Adrenal gland (tissue), 9 donors: ENCODE measurements at regions not wholly inside any gene's neighbourhood (a gene's known extent, or its start where the extent isn't known, plus 50 kb on each side); places are given as distances from the start of the nearest gene placed in this dataset.

Source experiments
- DNase-seq, 7 donors: peaks; one replicate each; pipeline ENCODE4 v3.0.0-alpha.2; 2019 to 2020
- H3K27ac ChIP-seq, 5 donors: fragments of 200-600 bp; sonication (generic) in 4 of 5; 1 replicate in 3 of 5; 2 replicates in 2 of 5; pipeline versions ENCODE4 v1.5.1 to v1.8.0; 2016 to 2020; ENCODE audit warnings: mild to moderate bottlenecking in 1 of 5
- H3K27me3 ChIP-seq: fragments of 200-600 bp; 2 replicates; pipeline ENCODE4 v1.8.0; 2021
- H3K36me3 ChIP-seq, 2 donors: fragments of 200-600 bp; replicated peaks in 1 of 2; 1 replicate in 1 of 2; 2 replicates in 1 of 2; pipeline versions ENCODE4 v1.5.1 to v1.8.0; 2018 to 2022
- H3K4me1 ChIP-seq, 2 donors: fragments of 200-600 bp; replicated peaks in 1 of 2; 1 replicate in 1 of 2; 2 replicates in 1 of 2; pipeline versions ENCODE4 v1.5.1 to v1.8.0; 2018 to 2021
- H3K4me3 ChIP-seq, 4 donors: fragments of 200-600 bp; sonication (generic) in 3 of 4; one replicate each; pipeline ENCODE4 v1.5.1; 2016 to 2018
- H3K9me3 ChIP-seq, 3 donors: fragments of 200-600 bp; sonication (generic) in 1 of 3; replicated peaks in 1 of 3; 1 replicate in 2 of 3; 2 replicates in 1 of 3; pipeline versions ENCODE4 v1.5.1 to v1.8.0; 2016 to 2021
- CTCF ChIP-seq, 6 experiments: fragments of 450-650 bp in 4 of 6; fragments of 200-600 bp in 2 of 6; sonication (generic) in 1 of 6; IDR thresholded peaks; 1 replicate in 5 of 6; 2 replicates in 1 of 6; pipeline versions ENCODE4 v1.5.1 to v1.8.0; 2016 to 2021; ENCODE audit warnings: antibody characterized with exemption in 6 of 6, mild to moderate bottlenecking in 2 of 6, moderate library complexity in 1 of 6
- POLR2A ChIP-seq, 2 donors: fragments of 450-650 bp; IDR thresholded peaks; one replicate each; pipeline ENCODE4 v1.6.1; 2017; ENCODE audit warnings: antibody characterized with exemption in 2 of 2, mild to moderate bottlenecking in 2 of 2, moderate library complexity in 1 of 2
- whole genome bisulfite sequencing, 4 donors: extraction: QIAGEN DNeasy Blood & Tissue Kit in 2 of 4; methylation state at CpG; one replicate each; pipeline versions ENCODE4 v1.1.5 to v1.1.7; 2013 to 2017; 5-methylcytosine and 5-hydroxymethylcytosine counted together
- intact Hi-C, 2 donors: fragments of 100-400 bp; cut with DNase I; formaldehyde crosslinking; loops; one replicate each; pipeline versions ENCODE4 v1.14.1 to v1.15.0; 2022 to 2023
- donor health status: healthy with polysubstance abuse.
- donor health status: Bipolar disorder and iron deficiency.
- donor health status: DM: yes; HTN: yes; CAD: no.
- donor health status: DM: no; HTN: no; CAD: no.
- donor health status: DM: no; HTN: no; CAD: no.

GRCh38 chr6:19738010-19738409, 99.2 kb upstream of the ID4 start:
- 58 to 82% (median 75%) methylated on average over 1 of the region's 1 CpG for WGBS, 4 donors
- TF ChIP-seq CTCF (IDR thresholded peaks at IDR 0.05) (no peak), POLR2A (IDR thresholded peaks at IDR 0.05) (no peak)
- Histone ChIP-seq H3K27me3 (no peaks in the 10 kb centered on the region), H3K36me3 (no peaks in the 10 kb centered on the region), H3K9me3 (no peaks in the 10 kb centered on the region), H3K27ac (no peak overlapping the region), H3K4me3 (no peak overlapping the region), H3K4me1 (no peaks in the 10 kb centered on the region)
- no peak for DNase-seq
- intact Hi-C loops: no loop called here

GRCh38 chr6:19749722-19750121, 87.4 kb upstream of the ID4 start:
- 83 to 92% (median 84%) methylated on average over 7 of the region's 7 CpGs for WGBS, 4 donors
- no peaks in the 10 kb centered on the region for H3K27me3 ChIP-seq
- no peaks in the 10 kb centered on the region for H3K4me1 ChIP-seq
- H3K4me3 ChIP-seq: no peak overlapping the region
- H3K27ac ChIP-seq: no peak overlapping the region
- no peak for TF ChIP-seq POLR2A (IDR thresholded peaks at IDR 0.05)
- intact Hi-C loops: no loop called here
- H3K36me3 ChIP-seq: no peaks in the 10 kb centered on the region
- H3K9me3 ChIP-seq: no peaks in the 10 kb centered on the region
- no peak for DNase-seq

- intact Hi-C loops: no loop called here
- no peaks in the 10 kb centered on the region for H3K27me3 ChIP-seq
- no peak for DNase-seq
- H3K9me3 ChIP-seq: no peaks in the 10 kb centered on the region
- no peaks in the 10 kb centered on the region for H3K36me3 ChIP-seq
- H3K4me3 ChIP-seq: no peak overlapping the region
- H3K4me1 ChIP-seq: no peaks in the 10 kb centered on the region
- WGBS, 4 donors: 62 to 75% (median 66%) methylated on average over 2 of the region's 2 CpGs
- no peak overlapping the region for H3K27ac ChIP-seq
- TF ChIP-seq CTCF (IDR thresholded peaks at IDR 0.05) (no peak), POLR2A (IDR thresholded peaks at IDR 0.05) (no peak)
Measured at GRCh38 chr6:19752746-19753145, 84.4 kb upstream of the ID4 start.

GRCh38 chr6:19753826-19754225, 83.3 kb upstream of the ID4 start:
- Histone ChIP-seq H3K4me3 (no peak overlapping the region), H3K27ac (no peak overlapping the region), H3K27me3 (no peaks in the 10 kb centered on the region), H3K36me3 (no peaks in the 10 kb centered on the region), H3K9me3 (no peaks in the 10 kb centered on the region), H3K4me1 (no peaks in the 10 kb centered on the region)
- 30 to 42% (median 37%) methylated on average over 5 of the region's 5 CpGs for WGBS, 4 donors
- no peak for DNase-seq
- TF ChIP-seq POLR2A (IDR thresholded peaks at IDR 0.05) (no peak), CTCF (IDR thresholded peaks at IDR 0.05) (no peak)
- intact Hi-C loops: no loop called here

GRCh38 chr6:19754686-19755085, 82.5 kb upstream of the ID4 start:
- Histone ChIP-seq H3K4me1 (no peaks in the 10 kb centered on the region), H3K36me3 (no peaks in the 10 kb centered on the region), H3K27me3 (no peaks in the 10 kb centered on the region), H3K9me3 (no peaks in the 10 kb centered on the region), H3K4me3 (no peak overlapping the region), H3K27ac (no peak overlapping the region)
- TF ChIP-seq POLR2A (IDR thresholded peaks at IDR 0.05) (no peak), CTCF (IDR thresholded peaks at IDR 0.05) (no peak)
- no peak for DNase-seq
- WGBS, 4 donors: 68 to 75% (median 72%) methylated on average over 2 of the region's 2 CpGs
- intact Hi-C loops: no loop called here
